Dendritic cell treated with granulocyte-macrophage colony-stimulating factor and Interleukin-4, amounts not matched to agents 40 ng/mL and 50 ng/mL, for 4 days (primary cell): ENCODE measurements at regions not wholly inside any gene's neighbourhood (a gene's known extent, or its start where the extent isn't known, plus 50 kb on each side); places are given as distances from the start of the nearest gene placed in this dataset.
"Not testable (repeated sequence)": the region's sequence is repeated elsewhere in the genome, so short reads cannot be mapped to it uniquely, and the experiment has no call there.

Source experiments
- H3K27ac Mint-ChIP-seq: one replicate; pipeline ENCODE4 v1.8.0; 2022; ENCODE audit warnings: mild to moderate bottlenecking, mixed read lengths
- H3K27me3 Mint-ChIP-seq: one replicate; pipeline ENCODE4 v1.8.0; 2022; ENCODE audit warnings: mild to moderate bottlenecking, mixed read lengths
- H3K36me3 Mint-ChIP-seq: one replicate; pipeline ENCODE4 v1.8.0; 2022; ENCODE audit warnings: low read depth, mixed read lengths
- H3K4me1 Mint-ChIP-seq: one replicate; pipeline ENCODE4 v1.8.0; 2022; ENCODE audit warnings: low read depth, mixed read lengths
- H3K4me3 Mint-ChIP-seq: one replicate; pipeline ENCODE4 v1.8.0; 2022; ENCODE audit warnings: mild to moderate bottlenecking, moderate library complexity, mixed read lengths
- H3K9me3 Mint-ChIP-seq: one replicate; pipeline ENCODE4 v1.8.0; 2022; ENCODE audit warnings: mixed read lengths
- intact Hi-C: fragments of 100-400 bp; cut with micrococcal nuclease; formaldehyde crosslinking; loops from one replicate; pipeline ENCODE4 v1.15.0; 2022

- Mint-ChIP-seq H3K9me3 (no peaks in the 10 kb centered on the region), H3K27me3 (no peaks in the 10 kb centered on the region), H3K4me3 (no peak overlapping the region), H3K4me1 (peaks cover 5% of the 10 kb centered on the region), H3K36me3 (no peaks in the 10 kb centered on the region), H3K27ac (no peak overlapping the region)
- intact Hi-C loops = loop anchor here (1.0 to 5.0 kb wide), 3 partner anchors 126 to 705 kb away; no protein-coding TSS in a partner anchor
These were observed 429.7 kb downstream of the ETS1 start for GRCh38 chr11:128157423-128158298.

- no peaks in the 10 kb centered on the region for H3K36me3 Mint-ChIP-seq
- intact Hi-C loops = loop anchor here (5.0 kb wide), 2 partner anchors 476 to 706 kb away; no protein-coding TSS in a partner anchor
- no peak overlapping the region for H3K4me3 Mint-ChIP-seq
- no peaks in the 10 kb centered on the region for H3K27me3 Mint-ChIP-seq
- H3K9me3 Mint-ChIP-seq = no peaks in the 10 kb centered on the region
- H3K4me1 Mint-ChIP-seq = peaks cover 5% of the 10 kb centered on the region
- H3K27ac Mint-ChIP-seq = no peak overlapping the region
These were observed 430.9 kb downstream of the ETS1 start for GRCh38 chr11:128156486-128156885.

GRCh38 chr11:128155590-128155989 is 431.8 kb downstream of the ETS1 start:
- H3K27ac Mint-ChIP-seq = no peak overlapping the region
- H3K4me3 Mint-ChIP-seq = no peak overlapping the region
- intact Hi-C loops = loop anchor here (5.0 kb wide), 2 partner anchors 477 to 707 kb away; no protein-coding TSS in a partner anchor
- no peaks in the 10 kb centered on the region for H3K27me3 Mint-ChIP-seq
- H3K4me1 Mint-ChIP-seq = peaks cover 5% of the 10 kb centered on the region
- H3K36me3 Mint-ChIP-seq = no peaks in the 10 kb centered on the region
- H3K9me3 Mint-ChIP-seq = no peaks in the 10 kb centered on the region

- no peak overlapping the region for H3K27ac Mint-ChIP-seq
- peaks cover 3% of the 10 kb centered on the region for H3K4me1 Mint-ChIP-seq
- no peaks in the 10 kb centered on the region for H3K36me3 Mint-ChIP-seq
- no peak overlapping the region for H3K4me3 Mint-ChIP-seq
- H3K27me3 Mint-ChIP-seq = no peaks in the 10 kb centered on the region
- intact Hi-C loops = no loop called here
- H3K9me3 Mint-ChIP-seq = no peaks in the 10 kb centered on the region
These were observed 433.7 kb downstream of the ETS1 start for GRCh38 chr11:128153697-128154048.

GRCh38 chr11:128152796-128153696 is 434.3 kb downstream of the ETS1 start:
- H3K9me3 Mint-ChIP-seq = no peaks in the 10 kb centered on the region
- no peaks in the 10 kb centered on the region for H3K36me3 Mint-ChIP-seq
- H3K27me3 Mint-ChIP-seq = no peaks in the 10 kb centered on the region
- no peak overlapping the region for H3K4me3 Mint-ChIP-seq
- H3K27ac Mint-ChIP-seq = no peak overlapping the region
- peaks cover 6% of the 10 kb centered on the region for H3K4me1 Mint-ChIP-seq
- intact Hi-C loops = no loop called here

- H3K4me3 Mint-ChIP-seq = no peak overlapping the region
- intact Hi-C loops = no loop called here
- H3K27me3 Mint-ChIP-seq = no peaks in the 10 kb centered on the region
- no peaks in the 10 kb centered on the region for H3K9me3 Mint-ChIP-seq
- H3K4me1 Mint-ChIP-seq = peaks cover 17% of the 10 kb centered on the region
- H3K27ac Mint-ChIP-seq = no peak overlapping the region
- H3K36me3 Mint-ChIP-seq = no peaks in the 10 kb centered on the region
These were observed 435.6 kb downstream of the ETS1 start for GRCh38 chr11:128151780-128152179.

GRCh38 chr11:128151338-128151737 is 436.0 kb downstream of the ETS1 start:
- no peak overlapping the region for H3K27ac Mint-ChIP-seq
- intact Hi-C loops = no loop called here
- H3K4me1 Mint-ChIP-seq = peaks cover 21% of the 10 kb centered on the region
- no peaks in the 10 kb centered on the region for H3K36me3 Mint-ChIP-seq
- no peaks in the 10 kb centered on the region for H3K9me3 Mint-ChIP-seq
- H3K27me3 Mint-ChIP-seq = no peaks in the 10 kb centered on the region
- no peak overlapping the region for H3K4me3 Mint-ChIP-seq

GRCh38 chr11:128148208-128148607 is 439.1 kb downstream of the ETS1 start:
- no peak overlapping the region for H3K27ac Mint-ChIP-seq
- intact Hi-C loops = no loop called here
- H3K27me3 Mint-ChIP-seq = no peaks in the 10 kb centered on the region
- no peaks in the 10 kb centered on the region for H3K36me3 Mint-ChIP-seq
- H3K4me1 Mint-ChIP-seq = peaks cover 21% of the 10 kb centered on the region
- H3K4me3 Mint-ChIP-seq = no peak overlapping the region
- no peaks in the 10 kb centered on the region for H3K9me3 Mint-ChIP-seq

- Mint-ChIP-seq H3K9me3 (peaks cover 11% of the 10 kb centered on the region), H3K4me1 (peaks cover 21% of the 10 kb centered on the region), H3K27ac (no peak overlapping the region), H3K36me3 (no peaks in the 10 kb centered on the region), H3K4me3 (no peak overlapping the region), H3K27me3 (no peaks in the 10 kb centered on the region)
- intact Hi-C loops = no loop called here
These were observed 440.3 kb downstream of the ETS1 start for GRCh38 chr11:128146926-128147605.

GRCh38 chr11:128140293-128140692 is 447.1 kb downstream of the ETS1 start:
- H3K27ac Mint-ChIP-seq, intact Hi-C loops, H3K4me1 Mint-ChIP-seq, H3K36me3 Mint-ChIP-seq, H3K4me3 Mint-ChIP-seq, H3K27me3 Mint-ChIP-seq: not testable (repeated sequence)
- H3K9me3 Mint-ChIP-seq = peaks cover 27% of the 10 kb centered on the region

GRCh38 chr11:128135451-128135850 is 451.9 kb downstream of the ETS1 start:
- intact Hi-C loops = no loop called here
- Mint-ChIP-seq H3K27ac (no peak overlapping the region), H3K4me3 (no peak overlapping the region), H3K27me3 (no peaks in the 10 kb centered on the region), H3K4me1 (no peaks in the 10 kb centered on the region), H3K36me3 (no peaks in the 10 kb centered on the region), H3K9me3 (peaks cover 12% of the 10 kb centered on the region)

GRCh38 chr11:128133501-128133900 is 453.9 kb downstream of the ETS1 start:
- Mint-ChIP-seq H3K36me3 (no peaks in the 10 kb centered on the region), H3K9me3 (no peaks in the 10 kb centered on the region), H3K4me3 (no peak overlapping the region), H3K27ac (no peak overlapping the region), H3K27me3 (no peaks in the 10 kb centered on the region), H3K4me1 (no peaks in the 10 kb centered on the region)
- intact Hi-C loops = no loop called here

- Mint-ChIP-seq H3K27me3 (no peaks in the 10 kb centered on the region), H3K9me3 (no peaks in the 10 kb centered on the region), H3K4me3 (no peak overlapping the region), H3K4me1 (no peaks in the 10 kb centered on the region), H3K27ac (no peak overlapping the region), H3K36me3 (no peaks in the 10 kb centered on the region)
- intact Hi-C loops = no loop called here
These were observed 457.3 kb downstream of the ETS1 start for GRCh38 chr11:128130052-128130451.

- no peak overlapping the region for H3K4me3 Mint-ChIP-seq
- no peaks in the 10 kb centered on the region for H3K4me1 Mint-ChIP-seq
- H3K27ac Mint-ChIP-seq = no peak overlapping the region
- intact Hi-C loops = no loop called here
- H3K9me3 Mint-ChIP-seq = no peaks in the 10 kb centered on the region
- no peaks in the 10 kb centered on the region for H3K36me3 Mint-ChIP-seq
- no peaks in the 10 kb centered on the region for H3K27me3 Mint-ChIP-seq
These were observed 461.6 kb downstream of the ETS1 start for GRCh38 chr11:128125723-128126122.
